HCT116 (cell line): ENCODE measurements at regions not wholly inside any gene's neighbourhood (a gene's known extent, or its start where the extent isn't known, plus 50 kb on each side); places are given as distances from the start of the nearest gene placed in this dataset.

Source experiments
- ATAC-seq: fragments of 200-7000 bp; cut with Tn5 transposase; 2 replicates; pipeline ENCODE4 v1.9.1; 2020; ENCODE audit warnings: mild to moderate bottlenecking, moderate library complexity
- BruUV-seq: library from RNA; stranded (reverse); fragments of 400-500 nt; replicated peaks from 2 replicates; lab custom pipeline; 2021; lab: Mats Ljungman, UMichigan
- CTCF ChIA-PET: fragments of 300-600 bp; sonication (Branson Sonifier 250); formaldehyde crosslinking; loops from one replicate; lab custom pipeline; 2021; ENCODE audit warnings: antibody characterized with exemption; lab: Charles Lee
- POLR2A ChIA-PET: fragments of 300-600, 350-600 bp; sonication (Branson Sonifier 250); formaldehyde crosslinking; loops from one replicate; lab custom pipeline; 2021; ENCODE audit warnings: antibody characterized with exemption; lab: Charles Lee
- RAD21 ChIA-PET, 2 experiments: fragments of 300-600 bp; sonication (Branson Sonifier 250); formaldehyde crosslinking; loops; one replicate each; lab custom pipeline; 2023; ENCODE audit warnings: low total read pairs in 2 of 2; ENCODE audit not compliant: uncharacterized antibody in 2 of 2, unreplicated experiment in 2 of 2, low non-redundant PET in 1 of 2; lab: Charles Lee
- DNase-seq: peaks from one replicate; pipeline ENCODE4 v3.0.0-alpha.2; 2010; ENCODE audit warnings: low read depth, low spot score
- H2AFZ ChIP-seq: fragments of 200-600 bp; shearing (Covaris generic), sonication (generic); 2 replicates; pipeline ENCODE4 v1.6.1; 2017; ENCODE audit warnings: low read depth, mixed run types, mixed read lengths, antibody characterized with exemption, low read length; ENCODE audit not compliant: poor library complexity, severe bottlenecking
- H3K27ac ChIP-seq: 2 replicates; pipeline ENCODE4 v1.5.1; 2012; ENCODE audit warnings: low read depth, low read length
- H3K27me3 ChIP-seq: fragments of 200-600 bp; sonication (generic); 2 replicates; pipeline ENCODE4 v1.6.1; 2016; ENCODE audit warnings: mixed run types, low read length, mixed read lengths; ENCODE audit not compliant: insufficient read depth
- H3K36me3 ChIP-seq, 2 experiments: fragments of 200-500 bp in 1 of 2; fragments of 200-600 bp in 1 of 2; sonication (Bioruptor generic) in 1 of 2; sonication (generic) in 1 of 2; 2 replicates each; pipeline versions ENCODE4 v1.5.1 to v1.6.1; 2014 to 2016; ENCODE audit warnings: low read length in 2 of 2, inconsistent platforms in 1 of 2, mixed read lengths in 1 of 2, mixed run types in 1 of 2; ENCODE audit not compliant: insufficient read depth in 2 of 2, control insufficient read depth in 1 of 2
- H3K4me1 ChIP-seq, 2 experiments: fragments of 200-600 bp in 1 of 2; sonication (generic) in 1 of 2; 2 replicates each; pipeline versions ENCODE4 v1.5.1 to v1.6.1; 2012 to 2017; ENCODE audit warnings: low read length in 2 of 2, inconsistent platforms in 1 of 2, mild to moderate bottlenecking in 1 of 2, mixed read lengths in 1 of 2, mixed run types in 1 of 2, moderate library complexity in 1 of 2; ENCODE audit not compliant: insufficient read depth in 2 of 2, control insufficient read depth in 1 of 2
- H3K4me2 ChIP-seq: fragments of 200-600 bp; sonication (generic); 2 replicates; pipeline ENCODE4 v1.6.1; 2017; ENCODE audit warnings: mixed run types, low read length, mixed read lengths
- H3K4me3 ChIP-seq, 2 experiments: fragments of 200-600 bp in 1 of 2; sonication (generic) in 1 of 2; replicated peaks in 1 of 2; 2 replicates each; pipeline ENCODE4 v1.5.1; 2011 to 2016; ENCODE audit warnings: low read length in 2 of 2, control low read depth in 1 of 2, low read depth in 1 of 2, mild to moderate bottlenecking in 1 of 2, mixed read lengths in 1 of 2, mixed run types in 1 of 2
- H3K79me2 ChIP-seq: fragments of 200-600 bp; sonication (generic); 2 replicates; pipeline ENCODE4 v1.6.1; 2017; ENCODE audit warnings: mild to moderate bottlenecking, mixed run types, low read length, moderate library complexity, mixed read lengths; ENCODE audit not compliant: insufficient read depth
- H3K9ac ChIP-seq: fragments of 200-600 bp; sonication (generic); 2 replicates; pipeline ENCODE4 v1.6.1; 2016; ENCODE audit warnings: low read length, mixed read lengths
- H3K9me2 ChIP-seq: fragments of 200-600 bp; sonication (generic), shearing (Covaris generic); 2 replicates; pipeline ENCODE4 v1.6.1; 2017; ENCODE audit warnings: mixed run types, mild to moderate bottlenecking, moderate library complexity; ENCODE audit not compliant: insufficient read depth
- H3K9me3 ChIP-seq, 2 experiments: fragments of 200-500 bp in 1 of 2; fragments of 200-600 bp in 1 of 2; sonication (Bioruptor generic) in 1 of 2; sonication (generic) in 1 of 2; 2 replicates each; pipeline ENCODE4 v1.6.1; 2014 to 2017; ENCODE audit warnings: low read length in 2 of 2, mixed read lengths in 2 of 2, inconsistent platforms in 1 of 2, low read depth in 1 of 2, mild to moderate bottlenecking in 1 of 2, mixed run types in 1 of 2, moderate library complexity in 1 of 2; ENCODE audit not compliant: control insufficient read depth in 1 of 2, insufficient read depth in 1 of 2
- H4K20me1 ChIP-seq: fragments of 200-600 bp; sonication (generic), shearing (Covaris generic); 2 replicates; pipeline ENCODE4 v1.6.1; 2017; ENCODE audit warnings: mixed run types, mild to moderate bottlenecking, moderate library complexity; ENCODE audit not compliant: insufficient read depth
- ATF3 ChIP-seq: IDR thresholded peaks from 2 replicates; pipeline ENCODE4 v1.6.1; 2012
- CEBPB ChIP-seq: IDR thresholded peaks from 2 replicates; pipeline ENCODE4 v1.6.1; 2012; ENCODE audit warnings: low read depth
- CTCF ChIP-seq, 3 experiments: fragments of 200-600 bp in 1 of 3; sonication (generic) in 1 of 3; IDR thresholded peaks in 2 of 3; conservative IDR thresholded peaks in 1 of 3; 2 replicates each; pipeline ENCODE4 v1.5.1; 2012 to 2017; ENCODE audit warnings: low read depth in 2 of 3, low read length in 2 of 3, antibody characterized with exemption in 1 of 3, borderline replicate concordance in 1 of 3, control low read depth in 1 of 3, mild to moderate bottlenecking in 1 of 3, mixed read lengths in 1 of 3, mixed run types in 1 of 3, moderate library complexity in 1 of 3; ENCODE audit not compliant: insufficient read depth in 1 of 3
- ELF1 ChIP-seq: IDR thresholded peaks from 2 replicates; pipeline ENCODE4 v1.6.1; 2012; ENCODE audit warnings: low read depth, borderline replicate concordance
- EZH2 ChIP-seq: fragments of 200-600 bp; sonication (generic); IDR thresholded peaks from 2 replicates; pipeline ENCODE4 v1.6.1; 2017; ENCODE audit warnings: antibody characterized with exemption, mixed run types
- EZH2phosphoT487 ChIP-seq: fragments of 200-600 bp; IDR thresholded peaks from 2 replicates; pipeline ENCODE4 v1.6.1; 2018; ENCODE audit warnings: antibody characterized with exemption, borderline replicate concordance
- POLR2A ChIP-seq: IDR thresholded peaks from 2 replicates; pipeline ENCODE4 v1.7.0; 2011; ENCODE audit warnings: borderline replicate concordance; ENCODE audit not compliant: insufficient read depth, insufficient read length; ENCODE audit errors: extremely low read depth
- REST ChIP-seq: IDR thresholded peaks from 2 replicates; pipeline ENCODE4 v1.6.1; 2012; ENCODE audit warnings: low read depth
- SIN3A ChIP-seq: IDR thresholded peaks from 2 replicates; pipeline ENCODE4 v1.6.1; 2012; ENCODE audit warnings: low read depth
- SRF ChIP-seq: IDR thresholded peaks from 2 replicates; pipeline ENCODE4 v1.6.1; 2012; ENCODE audit warnings: low read depth
- TCF7L2 ChIP-seq: IDR thresholded peaks from 2 replicates; pipeline ENCODE4 v1.7.0; 2011; ENCODE audit warnings: borderline replicate concordance, inconsistent platforms; ENCODE audit not compliant: insufficient read depth, insufficient read length; ENCODE audit errors: extremely low read depth
- ZBTB33 ChIP-seq: IDR thresholded peaks from 2 replicates; pipeline ENCODE4 v1.6.1; 2011; ENCODE audit warnings: mild to moderate bottlenecking, low read length, moderate library complexity; ENCODE audit not compliant: insufficient replicate concordance; ENCODE audit errors: extremely low read depth
- intact Hi-C: fragments of 100-400 bp; cut with micrococcal nuclease; formaldehyde crosslinking; loops from 2 replicates; pipeline ENCODE4 v1.10.0; 2022

- BruUV-seq: no TSS peak
- no peaks in the 10 kb centered on the region; a peak in 1 of 4 replicates for H3K36me3 ChIP-seq
- TF ChIP-seq EZH2 (no peak), TCF7L2 (no peak), POLR2A (no peak), ELF1 (no peak), SRF (no peak), EZH2phosphoT487 (no peak), CTCF (IDR thresholded peaks at IDR 0.05 in 2 of 3, conservative IDR thresholded peaks at IDR 0.05 in 1 of 3; ENCODE audit: borderline replicate concordance in 1 of 3, insufficient read depth in 1 of 3, low read depth in 2 of 3, low read length in 2 of 3) (no peak), CEBPB (no peak), ATF3 (no peak), SIN3A (no peak), ZBTB33 (no peak), REST (no peak)
- ChIA-PET RAD21 (no interaction called here), POLR2A (no interaction called here), CTCF (no interaction called here)
- no peaks in the 10 kb centered on the region for H4K20me1 ChIP-seq
- no peaks in the 10 kb centered on the region for H3K79me2 ChIP-seq
- no peak overlapping the region for H3K27ac ChIP-seq
- intact Hi-C loops: no loop called here
- peaks cover under 1 to 14% of the 10 kb centered on the region in 2 experiments; a peak in 3 of 4 replicates for H3K9me3 ChIP-seq
- H3K4me2 ChIP-seq: no peak overlapping the region
- DNase-seq: no peak
- no peaks in the 10 kb centered on the region for H3K4me1 ChIP-seq
- H3K9ac ChIP-seq: no peak overlapping the region
- H3K9me2 ChIP-seq: no peaks in the 10 kb centered on the region
- ATAC-seq: no peak
- H3K27me3 ChIP-seq: no peaks in the 10 kb centered on the region
- no peak overlapping the region for H2AFZ ChIP-seq
- no peak overlapping the region for H3K4me3 ChIP-seq
These were observed 519.3 kb upstream of the ARPP21 start for GRCh38 chr3:35120026-35120425.
